NCI-H2081 (cell line): ENCODE measurements at regions not wholly inside any gene's neighbourhood (a gene's known extent, or its start where the extent isn't known, plus 50 kb on each side); places are given as distances from the start of the nearest gene placed in this dataset.
"Not testable (repeated sequence)": the region's sequence is repeated elsewhere in the genome, so short reads cannot be mapped to it uniquely, and the experiment has no call there.

Source experiments
- DNase-seq, 2 experiments: peaks; one replicate each; lab custom pipeline; 2025; lab: John Stamatoyannopoulos, UW

- DNase-seq = no peak
These were observed 388.4 kb downstream of the TFEC start for GRCh38 chr7:115642194-115642593.

GRCh38 chr7:115638853-115639252, 391.7 kb downstream of the TFEC start:
- DNase-seq = no peak

- DNase-seq = no peak
These were observed 393.4 kb downstream of the TFEC start for GRCh38 chr7:115637128-115637527.

GRCh38 chr7:115635876-115636275, 394.7 kb downstream of the TFEC start:
- DNase-seq = no peak

GRCh38 chr7:115635376-115635775, 395.2 kb downstream of the TFEC start:
- no peak for DNase-seq

GRCh38 chr7:115634633-115635032, 395.9 kb downstream of the TFEC start:
- DNase-seq = no peak

- no peak for DNase-seq
These were observed 397.9 kb downstream of the TFEC start for GRCh38 chr7:115632636-115633035.

- DNase-seq = no peak
These were observed 398.8 kb downstream of the TFEC start for GRCh38 chr7:115631782-115632181.

- no peak for DNase-seq
These were observed 400.5 kb downstream of the TFEC start for GRCh38 chr7:115630049-115630448.

- no peak for DNase-seq
These were observed 411.9 kb downstream of the TFEC start for GRCh38 chr7:115618676-115619075.

- no peak for DNase-seq
These were observed 416.7 kb downstream of the TFEC start for GRCh38 chr7:115613836-115614235.

- DNase-seq = no peak
These were observed 427.1 kb downstream of the TFEC start for GRCh38 chr7:115603416-115603815.

GRCh38 chr7:115600207-115600606, 430.4 kb downstream of the TFEC start:
- DNase-seq = no peak

- not testable (repeated sequence) for DNase-seq
These were observed 431.4 kb downstream of the TFEC start for GRCh38 chr7:115599184-115599583.

GRCh38 chr7:115597220-115597619, 433.3 kb downstream of the TFEC start:
- DNase-seq = not testable (repeated sequence)

- no peak for DNase-seq
These were observed 437.5 kb downstream of the TFEC start for GRCh38 chr7:115593111-115593510.

GRCh38 chr7:115585015-115585718, 445.4 kb downstream of the TFEC start:
- DNase-seq = no peak

- no peak for DNase-seq
These were observed 447.6 kb downstream of the TFEC start for GRCh38 chr7:115582956-115583355.

GRCh38 chr7:115578576-115578975, 452.0 kb downstream of the TFEC start:
- DNase-seq = no peak

- DNase-seq = no peak
These were observed 455.8 kb downstream of the TFEC start for GRCh38 chr7:115574681-115575291.

GRCh38 chr7:115572111-115572510, 458.5 kb downstream of the TFEC start:
- DNase-seq = no peak

GRCh38 chr7:115561335-115562110, 469.0 kb downstream of the TFEC start:
- DNase-seq = no peak

GRCh38 chr7:115559877-115560276, 470.7 kb downstream of the TFEC start:
- DNase-seq = no peak
